H9 (cell line): ENCODE measurements at regions not wholly inside any gene's neighbourhood (a gene's known extent, or its start where the extent isn't known, plus 50 kb on each side); places are given as distances from the start of the nearest gene placed in this dataset.

Experiments
- DNase-seq: peaks from one replicate; pipeline ENCODE4 v3.0.0-alpha.2; 2017
- H2AFZ ChIP-seq: one replicate; pipeline ENCODE4 v1.6.1; 2013; ENCODE audit warnings: mild to moderate bottlenecking, low read length, control low read depth, moderate library complexity
- H2AK5ac ChIP-seq: 2 replicates; pipeline ENCODE4 v1.6.1; 2013; ENCODE audit warnings: low read length, control low read depth, mixed read lengths; ENCODE audit not compliant: insufficient read length
- H2BK120ac ChIP-seq: one replicate; pipeline ENCODE4 v1.6.1; 2013; ENCODE audit warnings: low read depth, mild to moderate bottlenecking, low read length, control low read depth, inconsistent platforms; ENCODE audit not compliant: poor library complexity, severe bottlenecking
- H2BK12ac ChIP-seq: 2 replicates; pipeline ENCODE4 v1.6.1; 2013; ENCODE audit warnings: low read length, control low read depth, mixed read lengths, low read depth; ENCODE audit not compliant: insufficient read length
- H2BK15ac ChIP-seq: 2 replicates; pipeline ENCODE4 v1.6.1; 2013; ENCODE audit warnings: low read depth, low read length, control low read depth
- H2BK20ac ChIP-seq: one replicate; pipeline ENCODE4 v1.6.1; 2013; ENCODE audit warnings: low read depth, mild to moderate bottlenecking, low read length, control low read depth, inconsistent platforms; ENCODE audit not compliant: poor library complexity, severe bottlenecking
- H2BK5ac ChIP-seq: 2 replicates; pipeline ENCODE4 v1.6.1; 2013; ENCODE audit warnings: low read length, control low read depth, mixed read lengths; ENCODE audit not compliant: insufficient read length
- H3K14ac ChIP-seq: 2 replicates; pipeline ENCODE4 v1.6.1; 2013; ENCODE audit warnings: low read length, control low read depth; ENCODE audit not compliant: insufficient read depth
- H3K18ac ChIP-seq: 2 replicates; pipeline ENCODE4 v1.6.1; 2013; ENCODE audit warnings: low read depth, mild to moderate bottlenecking, mixed read lengths, low read length, control low read depth; ENCODE audit not compliant: insufficient read length
- H3K23ac ChIP-seq: 2 replicates; pipeline ENCODE4 v1.6.1; 2013; ENCODE audit warnings: low read length, control low read depth, mixed read lengths, low read depth; ENCODE audit not compliant: insufficient read length
- H3K23me2 ChIP-seq: 2 replicates; pipeline ENCODE4 v1.6.1; 2013; ENCODE audit warnings: low read depth, mild to moderate bottlenecking, mixed read lengths, low read length, control low read depth; ENCODE audit not compliant: insufficient read length, poor library complexity, severe bottlenecking
- H3K27ac ChIP-seq: 2 replicates; pipeline ENCODE4 v1.5.1; 2013; ENCODE audit warnings: low read length, control low read depth, mixed read lengths, low read depth; ENCODE audit not compliant: insufficient read length
- H3K27me3 ChIP-seq: 2 replicates; pipeline ENCODE4 v1.6.1; 2013; ENCODE audit warnings: low read length, control low read depth, inconsistent platforms; ENCODE audit not compliant: insufficient read depth
- H3K4ac ChIP-seq: 2 replicates; pipeline ENCODE4 v1.6.1; 2013; ENCODE audit warnings: low read depth, mild to moderate bottlenecking, control low read depth, inconsistent platforms, low read length, moderate library complexity
- H3K4me1 ChIP-seq: 2 replicates; pipeline ENCODE4 v1.6.1; 2013; ENCODE audit warnings: low read length, control low read depth, inconsistent platforms; ENCODE audit not compliant: insufficient read depth
- H3K4me2 ChIP-seq: 2 replicates; pipeline ENCODE4 v1.6.1; 2013; ENCODE audit warnings: low read length, control low read depth, mixed read lengths; ENCODE audit not compliant: insufficient read length, insufficient read depth
- H3K56ac ChIP-seq: 2 replicates; pipeline ENCODE4 v1.6.1; 2013; ENCODE audit warnings: low read depth, mild to moderate bottlenecking, mixed read lengths, low read length, control low read depth; ENCODE audit not compliant: insufficient read length
- H3K79me1 ChIP-seq: 2 replicates; pipeline ENCODE4 v1.6.1; 2013; ENCODE audit warnings: low read depth, mild to moderate bottlenecking, moderate library complexity, low read length, control low read depth, inconsistent platforms; ENCODE audit not compliant: insufficient read depth, poor library complexity, severe bottlenecking
- H3K79me2 ChIP-seq: 2 replicates; pipeline ENCODE4 v1.6.1; 2013; ENCODE audit warnings: low read length, control low read depth, inconsistent platforms; ENCODE audit not compliant: insufficient read depth
- H3K9ac ChIP-seq: 2 replicates; pipeline ENCODE4 v1.6.1; 2013; ENCODE audit warnings: low read length, control low read depth, mixed read lengths; ENCODE audit not compliant: insufficient read length; ENCODE audit errors: extremely low read depth
- H3K9me3 ChIP-seq: one replicate; pipeline ENCODE4 v1.6.1; 2013; ENCODE audit warnings: low read depth, low read length, inconsistent platforms; ENCODE audit not compliant: control insufficient read depth
- H3T11ph ChIP-seq: one replicate; pipeline ENCODE4 v1.6.1; 2013; ENCODE audit warnings: mild to moderate bottlenecking, low read length, control low read depth, inconsistent platforms
- H4K20me1 ChIP-seq: one replicate; pipeline ENCODE4 v1.6.1; 2013; ENCODE audit not compliant: control insufficient read depth, insufficient read length, insufficient read depth
- H4K5ac ChIP-seq: 2 replicates; pipeline ENCODE4 v1.6.1; 2013; ENCODE audit warnings: low read depth, mild to moderate bottlenecking, mixed read lengths, low read length, control low read depth; ENCODE audit not compliant: insufficient read length
- H4K8ac ChIP-seq: replicated peaks from 2 replicates; pipeline ENCODE4 v1.6.1; 2013; ENCODE audit warnings: low read length, control low read depth, mixed read lengths, low read depth; ENCODE audit not compliant: insufficient read length
- H4K91ac ChIP-seq: 2 replicates; pipeline ENCODE4 v1.6.1; 2013; ENCODE audit warnings: low read depth, mild to moderate bottlenecking, moderate library complexity, mixed read lengths, low read length, control low read depth; ENCODE audit not compliant: insufficient read length
- H3K27ac Mint-ChIP-seq, 3 experiments: 2 replicates in 2 of 3; 3 replicates in 1 of 3; pipeline ENCODE4 v1.8.0; 2020 to 2021; ENCODE audit warnings: mixed read lengths in 3 of 3, mild to moderate bottlenecking in 1 of 3, moderate library complexity in 1 of 3
- H3K27me3 Mint-ChIP-seq: 2 replicates; pipeline ENCODE4 v1.8.0; 2021; ENCODE audit warnings: low read depth, mild to moderate bottlenecking, moderate library complexity, mixed read lengths
- H3K36me3 Mint-ChIP-seq, 3 experiments: 2 replicates in 2 of 3; 3 replicates in 1 of 3; pipeline ENCODE4 v1.8.0; 2020 to 2021; ENCODE audit warnings: low read depth in 3 of 3, mixed read lengths in 3 of 3; ENCODE audit not compliant: insufficient read depth in 1 of 3
- H3K4me1 Mint-ChIP-seq, 2 experiments: 2 replicates each; pipeline ENCODE4 v1.8.0; 2020; ENCODE audit warnings: mixed read lengths in 2 of 2
- H3K4me3 Mint-ChIP-seq, 2 experiments: 2 replicates in 1 of 2; 3 replicates in 1 of 2; pipeline ENCODE4 v1.8.0; 2020 to 2021; ENCODE audit warnings: mild to moderate bottlenecking in 2 of 2, mixed read lengths in 2 of 2, moderate library complexity in 1 of 2
- H3K9me3 Mint-ChIP-seq, 2 experiments: 2 replicates in 1 of 2; 3 replicates in 1 of 2; pipeline ENCODE4 v1.8.0; 2020; ENCODE audit warnings: mild to moderate bottlenecking in 2 of 2, mixed read lengths in 2 of 2, moderate library complexity in 1 of 2
- CTCF ChIP-seq: fragments of 200-600 bp; sonication (generic); conservative IDR thresholded peaks from 3 replicates; pipeline ENCODE4 v1.8.0; 2021; ENCODE audit warnings: antibody characterized with exemption, mild to moderate bottlenecking
- WGBS: extraction: QIAGEN DNeasy Blood & Tissue Kit; methylation state at CpG from one replicate; pipeline ENCODE4 v1.1.7; 2013; ENCODE audit warnings: missing lambda C conversion rate, low lambda C conversion rate, mixed read lengths; ENCODE audit not compliant: insufficient read length; ENCODE audit errors: extremely low coverage; 5-methylcytosine and 5-hydroxymethylcytosine counted together

GRCh38 chr12:29902043-29902442 is 118.3 kb upstream of the TMTC1 start:
- Histone ChIP-seq H4K8ac (no peak overlapping the region), H3T11ph (no peak overlapping the region), H3K9me3 (no peaks in the 10 kb centered on the region), H3K18ac (no peak overlapping the region), H2BK120ac (no peak overlapping the region), H3K9ac (no peak overlapping the region), H2BK5ac (no peak overlapping the region), H3K56ac (no peak overlapping the region), H2AK5ac (no peak overlapping the region), H3K4me1 (no peaks in the 10 kb centered on the region), H2AFZ (no peak overlapping the region), H3K79me2 (no peaks in the 10 kb centered on the region), H2BK12ac (no peak overlapping the region), H3K4me2 (no peak overlapping the region), H3K79me1 (no peaks in the 10 kb centered on the region), H3K23ac (no peak overlapping the region), H4K20me1 (no peaks in the 10 kb centered on the region), H3K14ac (no peak overlapping the region), H4K5ac (no peak overlapping the region), H3K4ac (no peak overlapping the region), H3K27me3 (no peaks in the 10 kb centered on the region), H4K91ac (no peak overlapping the region), H2BK20ac (no peak overlapping the region), H2BK15ac (no peak overlapping the region), H3K23me2 (no peaks in the 10 kb centered on the region), H3K27ac (no peak overlapping the region)
- Mint-ChIP-seq H3K27me3 (no peaks in the 10 kb centered on the region), H3K4me1 (peaks cover 0 to under 1% of the 10 kb centered on the region in 2 experiments; a peak in 1 of 4 replicates), H3K4me3 (no peak overlapping the region), H3K36me3 (no peaks in the 10 kb centered on the region), H3K9me3 (peaks cover 0 to 4% of the 10 kb centered on the region in 2 experiments; a peak in 2 of 5 replicates), H3K27ac (no peak overlapping the region)
- no peak for TF ChIP-seq CTCF
- no CpG with 5 or more reads among the region's 2 CpGs for WGBS
- DNase-seq, result no peak
